Stimulated activated CD4-positive, alpha-beta T cell treated with anti-CD3 and anti-CD28 coated beads, Interleukin-4, amount 100 ng/mL, for 24 hours (primary cell): ENCODE measurements at regions not wholly inside any gene's neighbourhood (a gene's known extent, or its start where the extent isn't known, plus 50 kb on each side); places are given as distances from the start of the nearest gene placed in this dataset.
"Not testable (repeated sequence)": the region's sequence is repeated elsewhere in the genome, so short reads cannot be mapped to it uniquely, and the experiment has no call there.

Source experiments
- DNase-seq: peaks from one replicate; pipeline ENCODE4 v3.0.0-alpha.2; 2020

- no peak for DNase-seq
Observed at GRCh38 chr19:28170066-28170465, 1042.9 kb downstream of the UQCRFS1 start.

- DNase-seq, result no peak
Observed at GRCh38 chr19:28169168-28169887, 1043.6 kb downstream of the UQCRFS1 start.

- no peak for DNase-seq
Observed at GRCh38 chr19:28168557-28168956, 1044.4 kb downstream of the UQCRFS1 start.

GRCh38 chr19:28166025-28166424 lies 1046.9 kb downstream of the UQCRFS1 start:
- DNase-seq, result no peak

- no peak for DNase-seq
Observed at GRCh38 chr19:28164214-28164613, 1048.7 kb downstream of the UQCRFS1 start.

GRCh38 chr19:28159065-28159464 lies 1053.9 kb downstream of the UQCRFS1 start:
- no peak for DNase-seq

- no peak for DNase-seq
Observed at GRCh38 chr19:28155265-28155664, 1057.7 kb downstream of the UQCRFS1 start.

- no peak for DNase-seq
Observed at GRCh38 chr19:28154077-28154476, 1058.9 kb downstream of the UQCRFS1 start.

GRCh38 chr19:28153123-28153522 lies 1059.8 kb downstream of the UQCRFS1 start:
- DNase-seq, result no peak

- no peak for DNase-seq
Observed at GRCh38 chr19:28152195-28152594, 1060.8 kb downstream of the UQCRFS1 start.

- DNase-seq, result no peak
Observed at GRCh38 chr19:28150129-28150528, 1062.8 kb downstream of the UQCRFS1 start.

- no peak for DNase-seq
Observed at GRCh38 chr19:28148554-28148953, 1064.4 kb downstream of the UQCRFS1 start.

GRCh38 chr19:28142258-28142657 lies 1070.7 kb downstream of the UQCRFS1 start:
- no peak for DNase-seq

GRCh38 chr19:28140201-28140600 lies 1072.8 kb downstream of the UQCRFS1 start:
- no peak for DNase-seq

- no peak for DNase-seq
Observed at GRCh38 chr19:28137772-28138171, 1075.2 kb downstream of the UQCRFS1 start.

- DNase-seq, result no peak
Observed at GRCh38 chr19:28136796-28137195, 1076.2 kb downstream of the UQCRFS1 start.

- no peak for DNase-seq
Observed at GRCh38 chr19:28135825-28136224, 1077.1 kb downstream of the UQCRFS1 start.

GRCh38 chr19:28134311-28134710 lies 1078.6 kb downstream of the UQCRFS1 start:
- no peak for DNase-seq

GRCh38 chr19:28130881-28131280 lies 1082.1 kb downstream of the UQCRFS1 start:
- DNase-seq, result not testable (repeated sequence)

- DNase-seq, result no peak
Observed at GRCh38 chr19:28130066-28130511, 1082.9 kb downstream of the UQCRFS1 start.

GRCh38 chr19:28128341-28128740 lies 1084.6 kb downstream of the UQCRFS1 start:
- DNase-seq, result no peak

GRCh38 chr19:28126135-28126898 lies 1086.6 kb downstream of the UQCRFS1 start:
- no peak for DNase-seq

GRCh38 chr19:28122734-28123133 lies 1090.2 kb downstream of the UQCRFS1 start:
- DNase-seq, result no peak

- no peak for DNase-seq
Observed at GRCh38 chr19:28118235-28118634, 1094.7 kb downstream of the UQCRFS1 start.
